PFSK-1 (cell line): ENCODE measurements at regions not wholly inside any gene's neighbourhood (a gene's known extent, or its start where the extent isn't known, plus 50 kb on each side); places are given as distances from the start of the nearest gene placed in this dataset.
A peak's percentile ranks its signal among the peaks of the same experiment; 100 is the strongest.

Experiments used
- FOXP2 ChIP-seq: optimal IDR thresholded peaks from 2 replicates; pipeline ENCODE3; 2011; ENCODE audit warnings: borderline replicate concordance, control low read depth, inconsistent platforms; ENCODE audit not compliant: insufficient read depth; ENCODE audit errors: extremely low read length, extremely low read depth
- POLR2AphosphoS5 ChIP-seq: IDR thresholded peaks from 2 replicates; pipeline ENCODE4 v1.6.1; 2012; ENCODE audit warnings: low read depth, mild to moderate bottlenecking, control low read depth, low read length, moderate library complexity
- SIN3A ChIP-seq: IDR thresholded peaks from 2 replicates; pipeline ENCODE4 v1.6.1; 2012; ENCODE audit warnings: mild to moderate bottlenecking, low read length, moderate library complexity, borderline replicate concordance; ENCODE audit not compliant: insufficient read depth
- TAF1 ChIP-seq: IDR thresholded peaks from 2 replicates; pipeline ENCODE4 v1.6.1; 2012; ENCODE audit warnings: low read length, control low read depth, borderline replicate concordance; ENCODE audit not compliant: insufficient read depth
- TF ChIP-seq, protein P1 (sequence below), 2 experiments: IDR thresholded peaks; 2 replicates each; pipeline versions ENCODE4 v1.6.1 to v1.8.0; 2011 to 2012; ENCODE audit warnings: low read depth in 2 of 2, low read length in 2 of 2, control low read depth in 1 of 2, inconsistent platforms in 1 of 2, mild to moderate bottlenecking in 1 of 2, moderate library complexity in 1 of 2; ENCODE audit not compliant: insufficient read depth in 1 of 2

GRCh38 chr12:92300777-92301176 lies 155.1 kb upstream of the BTG1 start:
- no peak for TF ChIP-seq TAF1
- no peak for TF ChIP-seq FOXP2
- TF ChIP-seq, protein P1, sequence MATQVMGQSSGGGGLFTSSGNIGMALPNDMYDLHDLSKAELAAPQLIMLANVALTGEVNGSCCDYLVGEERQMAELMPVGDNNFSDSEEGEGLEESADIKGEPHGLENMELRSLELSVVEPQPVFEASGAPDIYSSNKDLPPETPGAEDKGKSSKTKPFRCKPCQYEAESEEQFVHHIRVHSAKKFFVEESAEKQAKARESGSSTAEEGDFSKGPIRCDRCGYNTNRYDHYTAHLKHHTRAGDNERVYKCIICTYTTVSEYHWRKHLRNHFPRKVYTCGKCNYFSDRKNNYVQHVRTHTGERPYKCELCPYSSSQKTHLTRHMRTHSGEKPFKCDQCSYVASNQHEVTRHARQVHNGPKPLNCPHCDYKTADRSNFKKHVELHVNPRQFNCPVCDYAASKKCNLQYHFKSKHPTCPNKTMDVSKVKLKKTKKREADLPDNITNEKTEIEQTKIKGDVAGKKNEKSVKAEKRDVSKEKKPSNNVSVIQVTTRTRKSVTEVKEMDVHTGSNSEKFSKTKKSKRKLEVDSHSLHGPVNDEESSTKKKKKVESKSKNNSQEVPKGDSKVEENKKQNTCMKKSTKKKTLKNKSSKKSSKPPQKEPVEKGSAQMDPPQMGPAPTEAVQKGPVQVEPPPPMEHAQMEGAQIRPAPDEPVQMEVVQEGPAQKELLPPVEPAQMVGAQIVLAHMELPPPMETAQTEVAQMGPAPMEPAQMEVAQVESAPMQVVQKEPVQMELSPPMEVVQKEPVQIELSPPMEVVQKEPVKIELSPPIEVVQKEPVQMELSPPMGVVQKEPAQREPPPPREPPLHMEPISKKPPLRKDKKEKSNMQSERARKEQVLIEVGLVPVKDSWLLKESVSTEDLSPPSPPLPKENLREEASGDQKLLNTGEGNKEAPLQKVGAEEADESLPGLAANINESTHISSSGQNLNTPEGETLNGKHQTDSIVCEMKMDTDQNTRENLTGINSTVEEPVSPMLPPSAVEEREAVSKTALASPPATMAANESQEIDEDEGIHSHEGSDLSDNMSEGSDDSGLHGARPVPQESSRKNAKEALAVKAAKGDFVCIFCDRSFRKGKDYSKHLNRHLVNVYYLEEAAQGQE (IDR thresholded peaks at IDR 0.05; ENCODE audit: insufficient read depth in 1 of 2, low read depth in 2 of 2, low read length in 2 of 2): no peak
- no peak for TF ChIP-seq POLR2AphosphoS5
- TF ChIP-seq SIN3A: no peak

DNA sequence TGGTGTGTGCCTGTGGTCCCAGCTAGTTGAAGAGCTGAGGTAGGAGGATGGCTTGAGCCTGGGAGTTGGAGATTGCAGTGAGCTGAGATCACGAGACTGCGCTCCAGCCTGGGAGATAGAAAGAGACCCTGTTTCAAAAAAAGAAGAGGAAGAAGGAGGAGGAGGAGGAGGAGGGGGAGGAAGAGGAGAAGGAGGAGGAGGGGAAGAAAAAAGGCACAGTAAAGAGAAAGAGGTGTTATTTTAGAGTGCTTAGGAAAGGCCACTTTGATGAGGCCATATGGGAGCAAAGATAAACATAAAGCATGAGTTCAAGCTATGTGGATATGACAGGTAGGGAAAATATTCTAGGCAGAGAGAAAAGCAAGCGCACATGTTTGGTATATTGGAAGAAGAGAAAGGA lies 154.1 kb upstream of the BTG1 start:
- TF ChIP-seq, protein P1 (IDR thresholded peaks at IDR 0.05; ENCODE audit: insufficient read depth in 1 of 2, low read depth in 2 of 2, low read length in 2 of 2): no peak
- TF ChIP-seq FOXP2: no peak
- no peak for TF ChIP-seq SIN3A
- TF ChIP-seq POLR2AphosphoS5: no peak
- no peak for TF ChIP-seq TAF1

GRCh38 chr12:92299344-92299743 lies 153.7 kb upstream of the BTG1 start:
- TF ChIP-seq FOXP2 (no peak), POLR2AphosphoS5 (no peak), TAF1 (no peak), SIN3A (no peak)
- TF ChIP-seq, protein P1 (IDR thresholded peaks at IDR 0.05; ENCODE audit: insufficient read depth in 1 of 2, low read depth in 2 of 2, low read length in 2 of 2): no peak

GRCh38 chr12:92297932-92298696 lies 152.5 kb upstream of the BTG1 start:
- TF ChIP-seq POLR2AphosphoS5 (no peak), TAF1 (no peak)
- TF ChIP-seq, protein P1 (IDR thresholded peaks at IDR 0.05; ENCODE audit: insufficient read depth in 1 of 2, low read depth in 2 of 2, low read length in 2 of 2): peak in 1 of 2 experiments; percentile 4; a peak in 1 of 4 replicates

- TF ChIP-seq FOXP2 (no peak), POLR2AphosphoS5 (no peak), TAF1 (no peak), SIN3A (no peak)
- TF ChIP-seq, protein P1 (IDR thresholded peaks at IDR 0.05; ENCODE audit: insufficient read depth in 1 of 2, low read depth in 2 of 2, low read length in 2 of 2): no peak
Measured at GRCh38 chr12:92297405-92297804, 151.8 kb upstream of the BTG1 start.
